K562 (cell line): ENCODE measurements at regions not wholly inside any gene's neighbourhood (a gene's known extent, or its start where the extent isn't known, plus 50 kb on each side); places are given as distances from the start of the nearest gene placed in this dataset.
"Not testable (repeated sequence)": the region's sequence is repeated elsewhere in the genome, so short reads cannot be mapped to it uniquely, and the experiment has no call there.

Experiments
- ADNP ChIP-seq: fragments of 200-800 bp; sonication (Bioruptor generic); IDR thresholded peaks from 2 replicates; pipeline ENCODE4 v1.6.1; 2016; ENCODE audit warnings: missing genetic modification characterization, missing compliant biosample characterization
- ATF1 ChIP-seq, 2 experiments: fragments of 450-650 bp in 1 of 2; IDR thresholded peaks; 2 replicates each; pipeline ENCODE4 v1.6.1; 2016; ENCODE audit warnings: missing compliant biosample characterization in 1 of 2, missing genetic modification characterization in 1 of 2
- CREB1 ChIP-seq, 2 experiments: sonication (generic) in 1 of 2; formaldehyde crosslinking in 1 of 2; IDR thresholded peaks; 2 replicates each; pipeline versions ENCODE4 v1.6.1 to v1.8.0; 2012 to 2022; ENCODE audit warnings: inconsistent platforms in 1 of 2, mild to moderate bottlenecking in 1 of 2, missing genetic modification reagents in 1 of 2, moderate library complexity in 1 of 2
- CTCF ChIP-seq, 3 experiments: IDR thresholded peaks in 2 of 3; conservative IDR thresholded peaks in 1 of 3; 2 replicates each; pipeline ENCODE4 v1.5.1; 2011 to 2012; ENCODE audit warnings: low read length in 3 of 3, mild to moderate bottlenecking in 3 of 3, control low read depth in 2 of 3, improper control_type of control experiment in 1 of 3, inconsistent platforms in 1 of 3, low read depth in 1 of 3, mixed read lengths in 1 of 3, moderate library complexity in 1 of 3; ENCODE audit not compliant: insufficient read depth in 2 of 3
- ELF1 ChIP-seq: fragments of 200-800 bp; sonication (Bioruptor generic); IDR thresholded peaks from 2 replicates; pipeline ENCODE4 v1.6.1; 2016; ENCODE audit warnings: missing genetic modification characterization, missing compliant biosample characterization
- KDM1A ChIP-seq, 2 experiments: fragments of 450-650 bp; IDR thresholded peaks; 2 replicates each; pipeline ENCODE4 v1.6.1; 2016; ENCODE audit warnings: mild to moderate bottlenecking in 2 of 2
- POLR2A ChIP-seq: fragments of 450-650 bp; conservative IDR thresholded peaks from 2 replicates; pipeline ENCODE4 v1.6.1; 2016
- POLR2AphosphoS5 ChIP-seq: IDR thresholded peaks from 2 replicates; pipeline ENCODE4 v1.6.1; 2011; ENCODE audit warnings: mild to moderate bottlenecking, low read depth, low read length, moderate library complexity; ENCODE audit not compliant: control insufficient read depth, insufficient read depth
- SMAD4 ChIP-seq: fragments of 250-450 bp; sonication (Bioruptor Pico); conservative IDR thresholded peaks from 2 replicates; pipeline ENCODE4 v1.8.0; 2021; ENCODE audit warnings: inconsistent platforms, mild to moderate bottlenecking, moderate library complexity
- TAF1 ChIP-seq: IDR thresholded peaks from 2 replicates; pipeline ENCODE4 v1.6.1; 2011; ENCODE audit warnings: mild to moderate bottlenecking, low read length, moderate library complexity; ENCODE audit not compliant: insufficient read depth, control insufficient read depth, severe bottlenecking; ENCODE audit errors: extremely low read depth
- THRAP3 ChIP-seq: fragments of 450-650 bp; IDR thresholded peaks from 2 replicates; pipeline ENCODE4 v1.6.1; 2016; ENCODE audit warnings: mild to moderate bottlenecking, inconsistent platforms, borderline replicate concordance
- ZBED1 ChIP-seq: IDR thresholded peaks from 2 replicates; pipeline ENCODE4 v1.6.1; 2014
- TF ChIP-seq, protein P1 (sequence below): conservative IDR thresholded peaks from 2 replicates; pipeline ENCODE4 v1.6.1; 2011; ENCODE audit warnings: low read depth, mild to moderate bottlenecking, low read length; ENCODE audit not compliant: control insufficient read depth

GRCh38 chr2:87076253-87077123 is 54.8 kb upstream of the PLGLB1 start:
- not testable (repeated sequence) for TF ChIP-seq CTCF (IDR thresholded peaks at IDR 0.05 in 2 of 3, conservative IDR thresholded peaks at IDR 0.05 in 1 of 3; ENCODE audit: insufficient read depth in 2 of 3, low read depth in 1 of 3, low read length in 3 of 3); POLR2A; TAF1; CREB1 (CRISPR knock-in tag; IDR thresholded peaks at IDR 0.05); THRAP3; ZBED1; ATF1 (CRISPR knock-in tag; IDR thresholded peaks at IDR 0.05); ATF1 (tag; IDR thresholded peaks at IDR 0.05); SMAD4 (CRISPR knock-in tag); ADNP (tag)
- peak; percentile 41; the same call in 1 of the 2 replicates for TF ChIP-seq CREB1 (IDR thresholded peaks at IDR 0.05)
- TF ChIP-seq KDM1A (IDR thresholded peaks at IDR 0.05): peak in 1 of 2 experiments; percentile 69; a peak in 2 of 4 replicates
- 0 out of 2 replicates have a peak, but pooled peaks have one; percentile 24 for TF ChIP-seq POLR2AphosphoS5
- TF ChIP-seq, protein P1, sequence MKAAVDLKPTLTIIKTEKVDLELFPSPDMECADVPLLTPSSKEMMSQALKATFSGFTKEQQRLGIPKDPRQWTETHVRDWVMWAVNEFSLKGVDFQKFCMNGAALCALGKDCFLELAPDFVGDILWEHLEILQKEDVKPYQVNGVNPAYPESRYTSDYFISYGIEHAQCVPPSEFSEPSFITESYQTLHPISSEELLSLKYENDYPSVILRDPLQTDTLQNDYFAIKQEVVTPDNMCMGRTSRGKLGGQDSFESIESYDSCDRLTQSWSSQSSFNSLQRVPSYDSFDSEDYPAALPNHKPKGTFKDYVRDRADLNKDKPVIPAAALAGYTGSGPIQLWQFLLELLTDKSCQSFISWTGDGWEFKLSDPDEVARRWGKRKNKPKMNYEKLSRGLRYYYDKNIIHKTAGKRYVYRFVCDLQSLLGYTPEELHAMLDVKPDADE: not testable (repeated sequence)
- peak; percentile 49 for TF ChIP-seq ELF1 (tag)
